IPS-18c (cell line): ENCODE measurements at regions not wholly inside any gene's neighbourhood (a gene's known extent, or its start where the extent isn't known, plus 50 kb on each side); places are given as distances from the start of the nearest gene placed in this dataset.
A peak's percentile ranks its signal among the peaks of the same experiment; 100 is the strongest.

ENCODE experiments used
- H3K4me3 ChIP-seq: 2 replicates; pipeline ENCODE4 v1.7.0; 2013; ENCODE audit warnings: low read depth, mild to moderate bottlenecking, low read length, moderate library complexity; ENCODE audit not compliant: insufficient read depth
- H3K9me3 ChIP-seq: one replicate; pipeline ENCODE4 v1.6.1; 2013; ENCODE audit warnings: mild to moderate bottlenecking, low read length, moderate library complexity; ENCODE audit not compliant: control insufficient read depth, insufficient read depth

DNA sequence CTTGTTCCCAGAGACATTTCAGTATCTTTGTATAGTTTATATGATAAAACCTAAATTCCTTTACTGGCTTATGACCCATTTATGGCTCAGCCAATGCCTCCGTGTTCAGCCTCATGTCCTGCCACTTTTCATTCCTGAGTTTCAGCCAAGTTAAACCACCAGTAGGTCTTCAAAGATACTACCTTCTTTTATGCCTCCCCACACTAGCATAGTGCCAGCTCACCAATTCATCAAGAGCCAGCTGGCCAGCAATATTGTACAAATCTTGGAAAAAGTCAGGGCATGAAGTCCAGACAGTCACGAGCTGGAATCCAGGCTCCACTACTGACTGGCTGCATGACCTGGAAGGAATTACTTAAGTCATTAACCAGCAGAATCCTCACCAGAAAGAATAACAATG lies 446.0 kb downstream of the GPATCH2 start:
- no peaks in the 10 kb centered on the region for H3K9me3 ChIP-seq

DNA sequence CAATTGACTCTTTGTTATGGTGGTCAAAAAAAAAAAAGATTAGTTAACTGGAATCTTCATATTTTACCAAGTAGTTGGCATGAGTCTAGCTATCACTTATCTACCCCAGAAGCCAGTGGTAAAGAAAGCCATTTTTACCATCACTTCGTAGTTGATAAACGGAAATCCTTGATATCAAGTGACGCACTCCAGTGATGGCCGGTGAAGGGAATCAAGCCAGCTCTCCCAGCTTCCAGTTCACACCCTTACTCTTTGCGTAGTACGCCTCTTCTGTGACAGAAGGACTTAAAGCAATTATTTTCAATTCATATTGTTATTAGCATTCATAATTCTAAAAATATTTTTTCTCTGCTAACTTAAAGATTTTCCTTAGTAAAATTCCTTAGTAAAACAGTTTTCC lies 447.9 kb downstream of the GPATCH2 start:
- H3K4me3 ChIP-seq = no peak overlapping the region
- no peaks in the 10 kb centered on the region for H3K9me3 ChIP-seq

More for the DNA sequence above, 446.0 kb downstream of the GPATCH2 start:
- no peak overlapping the region for H3K4me3 ChIP-seq

DNA sequence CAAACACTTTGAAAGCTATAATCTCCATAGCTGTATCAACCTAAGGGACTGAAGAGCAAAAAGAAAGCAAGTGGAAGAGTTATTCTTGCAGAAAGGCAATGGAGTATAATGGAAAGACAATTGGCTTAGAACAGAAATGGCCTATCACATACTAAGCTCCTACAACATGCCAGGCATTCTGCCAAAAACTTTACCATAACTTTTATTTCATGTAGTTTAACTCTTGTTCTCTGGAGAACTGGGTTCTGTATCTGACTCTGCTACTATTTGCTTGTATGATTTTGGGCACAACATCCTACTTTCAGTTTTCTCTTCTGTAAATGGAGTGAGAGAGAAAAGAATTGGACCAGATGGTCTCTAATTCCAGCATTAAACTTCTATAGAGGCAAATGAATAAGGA lies 449.1 kb downstream of the GPATCH2 start:
- Histone ChIP-seq H3K4me3 (no peak overlapping the region), H3K9me3 (no peaks in the 10 kb centered on the region)

DNA sequence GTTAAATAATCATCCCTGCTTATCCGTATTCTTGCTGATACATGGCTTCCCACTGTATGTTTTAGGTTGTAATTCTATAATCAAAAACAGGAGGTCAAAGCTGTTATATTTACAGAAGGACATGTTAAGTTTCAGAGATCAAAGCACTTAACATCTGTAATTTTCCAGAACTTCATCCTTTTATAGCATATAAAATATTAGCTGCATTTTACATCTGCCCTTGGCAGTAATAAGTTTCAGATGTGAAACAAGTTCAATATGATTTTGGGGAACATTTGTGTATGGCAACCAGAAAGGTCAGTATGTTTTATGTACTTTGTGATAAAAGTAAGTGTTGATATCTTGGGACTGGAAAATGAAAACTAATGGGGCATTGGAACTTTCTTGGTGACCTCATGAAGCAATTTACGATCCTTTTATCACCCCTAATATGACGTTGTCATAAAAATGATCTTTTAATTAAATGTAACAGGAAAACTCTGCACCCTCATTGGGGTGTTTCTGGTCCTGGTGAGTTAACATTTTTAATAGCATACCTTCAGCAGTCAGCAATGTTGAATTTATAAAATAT lies 449.6 kb downstream of the GPATCH2 start:
- H3K9me3 ChIP-seq = no peaks in the 10 kb centered on the region
- H3K4me3 ChIP-seq = no peak overlapping the region

DNA sequence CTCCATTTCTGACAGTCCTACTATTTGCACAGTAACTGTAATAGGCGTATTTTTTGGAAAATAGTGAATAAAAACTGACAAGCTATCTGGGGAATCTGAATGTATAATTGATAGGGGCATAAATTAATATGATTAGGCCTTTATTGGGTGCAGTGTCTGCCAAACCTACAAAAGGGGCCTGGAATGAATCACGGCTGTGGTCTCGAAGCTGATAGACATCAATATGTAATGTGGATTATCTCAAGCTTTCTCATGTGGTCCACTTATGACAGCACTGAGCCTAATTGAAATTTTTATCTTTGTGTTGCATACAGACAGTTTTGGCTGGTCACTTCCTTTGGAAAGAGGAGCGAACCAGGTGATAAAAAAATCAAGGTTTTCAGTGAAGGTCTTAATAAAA lies 450.4 kb downstream of the GPATCH2 start:
- H3K4me3 ChIP-seq = no peak overlapping the region

GRCh38 chr1:217164403-217164802 lies 441.2 kb upstream of the ESRRG start:
- Histone ChIP-seq H3K9me3 (no peaks in the 10 kb centered on the region), H3K4me3 (no peak overlapping the region)

More for the DNA sequence above, 450.4 kb downstream of the GPATCH2 start:
- H3K9me3 ChIP-seq = no peaks in the 10 kb centered on the region

DNA sequence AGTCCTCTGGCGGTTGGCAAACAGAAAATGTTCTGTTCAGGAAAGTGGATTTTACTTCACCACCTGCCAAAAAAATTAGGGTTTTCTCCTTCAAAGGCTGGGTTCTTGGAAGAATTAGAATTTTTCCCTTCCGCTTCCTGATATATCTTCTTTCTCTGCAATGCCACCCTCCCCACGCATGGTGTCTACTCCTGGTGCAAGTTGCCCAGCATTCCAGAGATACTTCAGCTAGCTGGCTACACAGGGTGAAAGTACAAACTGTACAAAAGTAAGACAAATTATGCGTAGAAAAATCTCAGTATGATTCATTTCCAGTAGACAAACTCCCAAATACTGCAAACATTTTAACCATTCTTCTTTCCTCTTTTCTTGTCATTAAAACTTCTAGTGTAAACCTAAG lies 430.1 kb upstream of the ESRRG start:
- H3K9me3 ChIP-seq = no peaks in the 10 kb centered on the region
- no peak overlapping the region for H3K4me3 ChIP-seq

DNA sequence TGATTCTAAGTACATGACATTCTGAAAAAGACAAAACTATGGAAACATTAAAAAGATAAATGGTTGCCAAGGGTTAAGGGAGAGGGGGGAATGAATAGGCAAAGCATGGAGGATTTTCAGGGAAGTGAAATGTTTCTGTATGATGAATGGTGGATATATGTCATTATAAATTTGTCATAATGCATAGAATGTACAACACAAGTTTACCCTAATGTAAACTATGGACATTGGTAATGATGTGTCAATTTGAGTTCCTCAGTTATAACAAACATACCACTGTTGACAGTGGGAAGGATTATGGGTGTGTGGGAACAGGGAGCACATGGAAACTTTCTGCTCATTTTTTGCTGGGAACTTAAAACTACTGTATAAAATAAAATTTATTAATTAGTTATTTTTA lies 427.1 kb upstream of the ESRRG start:
- no peaks in the 10 kb centered on the region for H3K9me3 ChIP-seq

DNA sequence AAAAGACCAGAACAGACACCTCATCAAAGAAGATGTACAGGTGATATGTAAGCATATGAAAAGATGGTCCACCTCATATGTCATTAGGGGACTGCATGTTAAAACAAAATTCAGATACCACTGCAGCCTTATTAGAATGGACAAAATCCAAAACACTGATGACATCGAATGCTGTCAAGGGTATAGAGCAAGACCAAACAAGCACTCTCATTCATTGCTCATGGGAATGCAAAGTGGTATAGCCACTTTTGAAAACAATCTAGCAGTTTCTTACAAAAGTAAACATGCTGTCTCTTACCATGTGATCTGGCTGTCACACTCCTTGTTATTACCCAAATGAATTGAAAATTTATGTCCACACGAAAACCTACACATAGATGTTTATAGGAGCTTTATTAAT lies 426.6 kb upstream of the ESRRG start:
- Histone ChIP-seq H3K4me3 (no peak overlapping the region), H3K9me3 (no peaks in the 10 kb centered on the region)

More for the DNA sequence above, 427.1 kb upstream of the ESRRG start:
- H3K4me3 ChIP-seq = no peak overlapping the region

GRCh38 chr1:217141711-217142110 lies 418.5 kb upstream of the ESRRG start:
- Histone ChIP-seq H3K4me3 (no peak overlapping the region), H3K9me3 (no peaks in the 10 kb centered on the region)

DNA sequence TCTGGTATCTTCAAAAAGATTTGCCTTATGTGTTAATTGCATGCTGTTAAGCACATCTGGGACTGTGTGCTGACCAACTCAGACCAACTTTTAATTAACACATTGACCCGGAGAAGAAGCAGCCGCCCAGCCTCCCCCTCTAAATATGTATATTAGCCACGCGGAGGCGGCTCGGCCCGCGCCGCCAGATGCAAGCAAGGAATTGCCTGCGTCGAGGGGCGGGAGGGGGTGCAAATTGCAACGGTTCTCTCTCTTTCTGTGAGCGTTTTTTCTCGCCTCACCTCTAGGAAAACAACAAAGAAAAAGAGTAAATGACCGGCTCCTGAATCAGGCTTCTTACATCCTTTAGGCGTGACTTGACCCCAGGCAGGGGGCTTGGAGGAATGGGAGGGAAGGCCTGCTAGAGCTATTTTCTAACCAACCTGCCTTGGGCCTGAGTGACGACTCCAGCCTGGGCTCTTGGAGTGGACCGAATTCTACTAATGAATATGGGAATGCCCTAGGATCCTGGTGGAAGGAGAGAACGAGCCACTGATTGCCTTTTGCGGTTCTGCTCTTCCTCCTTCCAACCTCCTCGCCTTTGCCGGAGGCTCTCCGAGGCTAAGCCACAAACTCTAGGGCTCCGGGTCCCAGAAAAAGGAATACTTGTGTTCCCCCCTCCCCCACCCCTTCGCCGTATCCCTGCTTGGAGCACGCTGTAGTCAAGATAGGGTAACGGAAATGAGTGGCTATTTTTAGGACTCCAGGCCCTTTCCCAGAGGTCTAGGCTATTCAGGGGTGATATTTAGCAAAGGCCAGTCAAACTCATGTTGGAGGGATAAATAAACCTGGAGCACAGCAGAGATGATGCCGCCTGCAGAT lies 417.0 kb upstream of the ESRRG start:
- peak overlapping the region; percentile 42 for H3K4me3 ChIP-seq
- no peaks in the 10 kb centered on the region for H3K9me3 ChIP-seq

- H3K4me3 ChIP-seq = peak overlapping the region; percentile 42; the same call in 1 of the 2 replicates
- no peaks in the 10 kb centered on the region for H3K9me3 ChIP-seq
Measured at GRCh38 chr1:217139513-217139912, 416.3 kb upstream of the ESRRG start.

GRCh38 chr1:217138799-217139466 lies 415.7 kb upstream of the ESRRG start:
- Histone ChIP-seq H3K9me3 (no peaks in the 10 kb centered on the region), H3K4me3 (peak overlapping the region; percentile 42; the same call in 1 of the 2 replicates)

DNA sequence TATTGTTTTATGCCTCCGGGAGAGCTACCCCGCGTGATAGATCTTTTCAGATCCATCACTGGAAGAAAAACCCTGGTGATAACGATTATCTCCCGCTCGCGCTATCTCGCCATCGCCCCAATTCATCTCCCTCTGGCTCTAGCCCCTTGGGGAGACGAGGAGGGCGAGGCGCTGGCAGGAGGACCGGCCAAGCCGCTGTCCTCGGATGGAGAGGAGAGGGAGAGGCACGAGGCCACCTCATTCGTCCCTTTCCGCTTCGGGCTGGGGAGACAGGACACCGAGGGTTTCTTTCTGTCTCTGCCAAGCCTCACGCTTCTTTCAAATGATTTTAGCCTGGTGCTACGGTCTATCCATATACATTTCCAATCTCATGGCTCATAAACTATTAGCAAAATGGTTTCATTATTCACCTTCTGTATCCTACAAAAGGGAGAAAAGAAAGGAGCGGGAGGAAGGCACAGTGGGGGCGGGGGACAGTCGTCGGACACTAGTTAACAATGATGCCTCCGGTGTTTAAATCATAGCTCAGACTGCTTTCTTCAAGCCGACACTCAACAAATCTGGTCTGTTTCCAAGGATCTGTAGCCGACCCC lies 415.0 kb upstream of the ESRRG start:
- Histone ChIP-seq H3K4me3 (peak overlapping the region; percentile 16; the same call in 1 of the 2 replicates), H3K9me3 (no peaks in the 10 kb centered on the region)

- Histone ChIP-seq H3K9me3 (no peaks in the 10 kb centered on the region), H3K4me3 (peak overlapping the region; percentile 61)
Measured at GRCh38 chr1:217137210-217137881, 414.1 kb upstream of the ESRRG start.

- H3K9me3 ChIP-seq = no peaks in the 10 kb centered on the region
- H3K4me3 ChIP-seq = peak overlapping the region; percentile 61
Measured at GRCh38 chr1:217136895-217137205, 413.6 kb upstream of the ESRRG start.
